Glomerular visceral epithelial cell (primary cell): ENCODE measurements at regions not wholly inside any gene's neighbourhood (a gene's known extent, or its start where the extent isn't known, plus 50 kb on each side); places are given as distances from the start of the nearest gene placed in this dataset.
"Not testable (repeated sequence)": the region's sequence is repeated elsewhere in the genome, so short reads cannot be mapped to it uniquely, and the experiment has no call there.

Experiments used
- DNase-seq: peaks from one replicate; pipeline ENCODE4 v3.0.0-alpha.2; 2016; ENCODE audit errors: extremely low spot score

- DNase-seq, result not testable (repeated sequence)
These were observed 166.0 kb upstream of the AUTS2 start for GRCh38 chr7:69432276-69432675.

- DNase-seq, result no peak
These were observed 165.2 kb upstream of the AUTS2 start for GRCh38 chr7:69433081-69433480.

- DNase-seq, result no peak
These were observed 163.9 kb upstream of the AUTS2 start for GRCh38 chr7:69434398-69434815.

GRCh38 chr7:69435711-69436110, 162.6 kb upstream of the AUTS2 start:
- DNase-seq, result no peak

- DNase-seq, result no peak
These were observed 161.3 kb upstream of the AUTS2 start for GRCh38 chr7:69436946-69437345.

GRCh38 chr7:69438584-69439412, 159.5 kb upstream of the AUTS2 start:
- no peak for DNase-seq

GRCh38 chr7:69439636-69440325, 158.5 kb upstream of the AUTS2 start:
- no peak for DNase-seq

- DNase-seq, result no peak
These were observed 157.3 kb upstream of the AUTS2 start for GRCh38 chr7:69440976-69441375.

- DNase-seq, result no peak
These were observed 155.1 kb upstream of the AUTS2 start for GRCh38 chr7:69443136-69443535.

GRCh38 chr7:69445541-69445940, 152.7 kb upstream of the AUTS2 start:
- DNase-seq, result no peak

GRCh38 chr7:69446213-69446612, 152.1 kb upstream of the AUTS2 start:
- DNase-seq, result not testable (repeated sequence)

- no peak for DNase-seq
These were observed 150.2 kb upstream of the AUTS2 start for GRCh38 chr7:69448071-69448470.

GRCh38 chr7:69450456-69450855, 147.8 kb upstream of the AUTS2 start:
- DNase-seq, result no peak

GRCh38 chr7:69451715-69452114, 146.6 kb upstream of the AUTS2 start:
- no peak for DNase-seq

GRCh38 chr7:69452797-69453196, 145.5 kb upstream of the AUTS2 start:
- no peak for DNase-seq

- DNase-seq, result no peak
These were observed 140.4 kb upstream of the AUTS2 start for GRCh38 chr7:69457595-69458504.

GRCh38 chr7:69464035-69464434, 134.2 kb upstream of the AUTS2 start:
- no peak for DNase-seq

- no peak for DNase-seq
These were observed 133.0 kb upstream of the AUTS2 start for GRCh38 chr7:69465262-69465661.

- DNase-seq, result no peak
These were observed 130.4 kb upstream of the AUTS2 start for GRCh38 chr7:69467826-69468225.

- DNase-seq, result no peak
These were observed 121.9 kb upstream of the AUTS2 start for GRCh38 chr7:69476416-69476815.

- no peak for DNase-seq
These were observed 115.6 kb upstream of the AUTS2 start for GRCh38 chr7:69482676-69483075.

- DNase-seq, result no peak
These were observed 108.7 kb upstream of the AUTS2 start for GRCh38 chr7:69489533-69489932.
